Right forelimb (tissue), 1 donor: ENCODE measurements at regions not wholly inside any gene's neighbourhood (a gene's known extent, or its start where the extent isn't known, plus 50 kb on each side); places are given as distances from the start of the nearest gene placed in this dataset.
A peak's percentile ranks its signal among the peaks of the same experiment; 100 is the strongest.

Experiments
- DNase-seq: peaks from one replicate; pipeline ENCODE4 v3.0.0-alpha.2; 2018

DNA sequence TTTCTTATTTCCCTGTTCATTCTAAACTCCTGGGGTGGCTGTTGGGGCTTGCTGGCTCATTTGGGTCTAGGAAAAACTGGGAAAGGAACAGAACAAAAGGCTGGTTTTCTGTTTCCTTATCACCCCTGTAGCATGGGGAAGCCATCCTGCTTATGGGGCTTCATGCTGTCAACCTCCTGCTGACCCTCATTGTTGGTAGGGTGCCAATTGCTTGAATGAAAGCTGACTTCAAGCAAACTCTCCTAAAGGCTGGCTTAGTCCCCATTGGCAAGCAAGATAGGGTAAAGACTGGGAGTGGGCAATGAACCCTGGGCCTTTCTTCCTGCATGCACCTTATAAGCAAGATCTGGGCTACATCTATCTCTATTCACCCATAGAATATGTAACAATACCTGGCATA is 511.6 kb downstream of the DMAC1 start:
- no peak for DNase-seq

DNA sequence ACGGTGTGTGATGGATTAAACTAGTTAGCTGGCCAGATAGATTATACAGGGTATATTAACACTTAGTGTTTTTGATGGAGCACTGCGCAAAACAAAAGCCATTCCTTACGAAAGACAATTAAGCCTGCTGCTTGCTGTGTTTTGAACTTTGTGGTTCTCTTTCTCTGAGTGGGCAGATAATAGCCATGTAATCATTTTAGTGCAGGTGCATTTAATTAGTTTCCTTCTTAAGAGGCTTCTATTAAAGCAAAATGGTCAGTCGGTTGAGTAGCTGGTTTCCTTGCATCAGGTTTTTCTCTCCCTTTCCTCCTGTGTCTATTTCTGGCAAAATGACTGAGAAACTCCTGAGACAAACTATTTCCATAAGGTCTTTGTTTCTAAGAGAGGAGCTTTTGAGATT is 512.5 kb downstream of the DMAC1 start:
- no peak for DNase-seq

DNA sequence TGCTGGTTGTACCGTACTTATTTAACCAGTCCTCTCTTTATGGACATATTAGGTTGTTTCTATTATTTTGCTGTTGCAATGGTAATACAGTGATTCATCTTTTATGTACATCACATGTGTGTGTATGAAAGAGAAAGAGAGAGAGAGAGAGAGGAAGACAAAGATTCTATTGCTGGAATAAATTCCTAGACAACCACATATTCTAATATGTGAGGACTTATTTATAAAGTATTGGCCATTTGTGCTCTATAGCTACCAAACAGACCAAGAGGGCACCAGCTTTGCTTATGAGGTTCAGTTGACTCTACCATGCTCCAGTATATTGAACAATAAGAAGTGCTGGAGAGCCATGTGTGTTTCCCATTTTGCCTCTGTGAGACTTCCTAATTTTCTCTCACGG is 513.5 kb downstream of the DMAC1 start:
- no peak for DNase-seq

DNA sequence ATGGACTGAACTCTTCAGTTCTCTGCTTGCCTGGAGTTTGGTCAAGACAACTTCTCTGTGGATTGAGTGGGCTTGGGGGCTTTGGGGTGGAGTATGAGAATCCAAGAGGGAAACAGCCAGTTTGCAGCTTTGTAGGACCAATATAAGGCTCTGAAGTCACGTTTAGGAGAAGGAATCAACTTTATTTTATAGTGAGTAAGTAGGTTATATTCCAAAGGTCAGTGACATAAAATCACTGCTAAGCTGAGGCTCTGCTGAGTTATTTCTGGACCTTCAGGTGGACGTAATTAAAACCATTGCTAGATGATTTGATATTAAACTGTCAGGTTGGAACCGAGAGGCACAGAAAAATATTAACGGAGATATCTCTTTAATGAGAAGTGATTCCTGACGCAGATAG is 514.4 kb downstream of the DMAC1 start:
- DNase-seq: no peak

DNA sequence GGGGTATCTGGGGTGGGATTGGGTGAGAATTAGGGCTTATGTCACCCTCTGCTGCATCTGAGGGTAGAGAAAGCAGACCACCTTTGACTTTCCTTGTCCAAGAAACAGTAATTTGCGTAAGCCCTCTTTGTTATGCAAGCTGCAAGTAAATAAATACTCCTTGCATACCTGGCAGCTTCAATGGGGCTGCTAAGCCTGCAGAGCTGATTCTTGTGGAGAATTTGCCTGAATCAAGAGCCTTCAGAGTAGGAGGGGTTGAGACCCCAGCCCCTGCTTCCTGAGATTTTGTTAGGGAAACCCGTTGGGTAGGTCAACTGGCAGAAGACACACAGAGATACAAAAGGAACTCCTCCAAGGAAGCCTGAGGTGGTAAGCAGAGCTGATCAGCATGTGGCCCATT is 515.1 kb downstream of the DMAC1 start:
- no peak for DNase-seq

DNA sequence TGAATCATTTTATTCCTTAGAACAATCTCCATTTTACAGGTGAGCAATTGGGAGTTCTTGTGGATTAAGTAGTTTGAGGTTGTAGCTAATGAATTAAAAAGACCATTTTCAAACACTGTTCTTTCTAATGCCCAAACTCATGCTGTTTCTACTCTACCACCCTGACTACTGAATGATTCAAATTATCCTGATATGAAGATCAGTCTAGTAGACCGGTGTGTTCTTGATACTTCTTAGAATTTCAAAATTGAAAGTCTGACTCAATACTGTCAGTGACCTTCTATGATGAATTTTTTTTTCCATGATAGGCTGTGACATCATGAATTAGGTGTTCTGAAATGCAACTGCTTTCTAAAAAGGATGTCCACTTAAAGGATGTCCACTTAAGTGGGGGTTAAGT is 515.5 kb downstream of the DMAC1 start:
- DNase-seq: no peak

DNA sequence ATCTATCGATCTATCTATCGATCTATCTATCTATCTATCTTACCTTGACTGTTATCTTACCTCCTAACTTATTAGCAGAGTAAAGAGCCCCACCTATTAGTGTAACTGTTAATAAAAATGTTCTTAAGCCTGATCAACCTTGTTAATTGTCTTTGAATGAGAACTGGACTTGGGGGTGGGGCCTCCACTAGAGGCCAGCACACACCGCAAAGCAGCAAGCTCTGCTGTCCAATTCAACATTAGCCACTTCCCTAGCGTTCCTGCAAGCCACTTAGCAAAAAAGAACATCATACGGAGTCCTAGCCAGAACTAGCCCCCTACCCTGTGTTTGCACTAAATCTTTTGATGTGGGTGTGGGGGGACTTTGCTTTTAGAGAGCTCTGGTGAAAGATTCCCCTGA is 515.8 kb downstream of the KDM4C start:
- peak; percentile 48 for DNase-seq

DNA sequence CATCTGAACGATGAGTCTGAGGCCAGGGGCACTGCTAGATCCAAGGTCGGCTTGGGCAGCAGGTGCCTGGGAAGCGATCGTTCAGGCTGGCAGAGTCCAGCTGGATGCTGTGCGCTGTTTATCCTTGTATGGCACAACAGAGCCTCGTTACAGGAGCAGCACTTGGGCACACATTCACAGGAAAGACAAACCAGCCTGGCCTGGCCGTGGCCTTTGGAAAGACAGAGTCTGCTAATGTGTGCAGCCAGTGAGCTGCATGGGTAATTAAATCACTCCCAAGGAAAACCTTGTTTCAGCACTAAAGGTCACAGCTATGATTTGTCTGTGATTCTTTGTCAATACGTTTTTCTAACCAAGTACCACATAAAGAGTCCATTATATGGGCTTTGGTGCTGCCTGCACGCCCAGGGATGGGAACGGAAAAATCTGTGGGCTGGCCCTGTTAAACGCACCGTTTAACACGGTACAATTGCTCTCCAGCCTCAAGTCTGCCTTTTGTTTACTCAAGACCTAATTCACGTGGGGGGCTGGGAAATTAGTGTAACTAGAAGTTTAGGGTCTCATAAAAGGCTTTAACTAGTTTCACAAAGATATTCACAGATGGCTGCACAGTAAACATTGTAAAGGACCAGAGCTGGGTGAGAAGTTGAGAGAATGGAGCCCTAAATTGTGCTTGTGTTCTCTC is 509.3 kb downstream of the KDM4C start:
- no peak for DNase-seq

DNA sequence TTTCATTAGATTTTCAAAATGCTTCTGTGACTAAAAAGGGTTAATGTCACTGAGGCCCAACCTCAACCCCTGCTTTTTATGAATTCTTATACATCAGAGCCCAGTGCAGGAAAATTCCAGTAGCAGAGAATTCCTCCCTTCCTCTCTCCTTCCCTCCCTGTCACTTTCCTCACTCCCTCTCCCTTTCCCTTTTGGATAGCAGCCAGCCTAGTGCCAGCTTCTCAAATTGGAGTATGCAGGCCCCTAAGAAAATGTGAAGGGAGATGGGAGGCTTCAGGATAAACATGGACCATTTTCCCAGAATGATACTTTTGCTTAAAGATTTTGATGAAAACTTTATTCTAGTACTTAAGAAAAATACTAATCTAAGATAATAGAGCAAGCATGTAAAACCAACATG is 507.4 kb downstream of the KDM4C start:
- DNase-seq: no peak

DNA sequence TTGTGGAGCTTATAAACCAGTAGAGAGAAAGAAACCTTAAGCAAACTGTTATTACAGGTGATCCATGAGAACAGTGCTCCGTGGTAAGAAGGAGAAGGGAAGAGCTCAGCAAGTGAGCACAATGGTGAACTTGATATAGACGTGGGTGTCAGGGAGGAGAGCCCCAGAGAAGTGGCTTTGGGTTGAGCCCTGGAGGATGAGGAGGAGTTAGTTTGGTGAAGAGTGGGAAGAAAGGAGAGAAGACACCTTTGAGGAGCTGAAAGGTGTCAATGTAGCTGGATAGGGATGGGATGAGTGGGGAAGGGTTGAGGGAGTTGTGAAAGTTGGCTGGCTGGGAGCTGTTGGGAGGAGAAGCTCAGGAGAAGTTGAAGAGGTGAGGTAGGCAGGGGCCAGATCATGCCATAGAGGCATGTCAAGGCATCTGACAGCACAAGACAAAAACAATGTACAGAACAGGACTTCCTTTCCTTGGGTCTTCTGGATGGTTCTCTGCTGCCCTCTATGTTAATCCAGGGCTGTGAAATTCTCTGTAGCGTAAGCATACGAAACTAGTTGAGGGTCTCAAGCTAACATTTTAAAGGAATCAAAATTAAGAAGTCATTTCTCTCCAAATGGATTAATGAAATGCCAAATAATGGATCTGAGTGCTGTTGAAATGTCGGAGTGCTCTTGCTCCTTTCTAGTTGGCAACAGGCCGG is 501.9 kb downstream of the KDM4C start:
- no peak for DNase-seq

DNA sequence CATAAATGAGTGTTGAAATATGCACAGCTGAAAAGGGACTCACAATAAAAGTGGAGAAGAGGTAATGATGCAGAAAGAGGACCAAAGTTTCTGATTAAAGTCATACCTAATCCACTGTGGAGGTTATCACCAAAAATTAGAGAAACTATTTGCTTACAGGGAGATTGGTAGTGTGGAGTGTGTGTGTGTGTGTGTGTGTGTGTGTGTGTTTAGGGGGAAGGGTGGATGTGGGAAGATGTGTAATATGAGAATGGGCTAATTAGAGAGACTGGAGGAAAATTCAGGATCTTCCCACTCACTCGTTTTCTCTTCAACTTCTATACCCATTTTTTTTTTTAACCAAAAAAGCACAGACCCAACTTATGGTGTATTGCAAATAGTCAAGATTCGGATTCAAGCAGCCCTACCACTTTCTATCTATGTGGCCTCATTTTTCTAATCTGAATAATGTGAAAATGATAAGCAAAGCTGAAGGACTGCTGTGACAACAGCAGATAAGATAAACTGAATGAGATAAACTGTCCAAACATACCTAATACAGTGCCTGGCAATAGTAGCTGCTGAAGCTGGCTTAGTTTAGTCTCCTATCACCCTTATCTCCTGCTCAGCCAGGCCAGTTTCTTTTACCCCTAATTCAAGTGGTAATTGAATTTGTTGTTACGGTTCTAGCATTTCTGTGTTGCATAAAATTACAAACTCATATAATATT is 501.1 kb downstream of the KDM4C start:
- no peak for DNase-seq

DNA sequence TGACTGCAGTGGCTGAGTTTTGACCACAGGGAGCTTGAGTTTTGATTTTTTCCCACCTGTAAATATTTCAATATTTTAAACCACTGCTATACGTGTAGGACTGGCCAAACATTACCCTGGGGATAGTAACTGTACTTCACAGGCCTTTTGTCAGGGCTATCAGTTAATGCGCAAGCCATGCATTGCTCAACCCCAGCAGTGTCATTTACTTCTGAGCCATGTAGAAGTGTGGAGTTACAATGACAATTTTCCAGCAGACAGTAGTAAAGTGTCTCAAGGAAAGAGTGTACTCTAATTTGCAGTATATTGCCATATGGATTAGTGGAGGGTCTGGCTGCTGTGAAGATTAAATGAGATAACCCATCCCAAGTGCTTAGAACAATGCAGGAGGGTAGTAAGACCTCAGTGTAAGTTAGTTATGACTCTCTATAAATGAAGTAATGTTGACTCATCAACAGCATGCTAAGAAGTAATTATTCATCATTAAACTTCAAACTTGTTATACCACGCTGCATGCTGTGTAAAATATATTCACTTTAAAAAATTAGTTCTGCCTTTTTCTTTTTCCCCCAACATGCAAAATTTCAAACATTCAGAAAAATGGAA is 489.2 kb downstream of the KDM4C start:
- DNase-seq: no peak

DNA sequence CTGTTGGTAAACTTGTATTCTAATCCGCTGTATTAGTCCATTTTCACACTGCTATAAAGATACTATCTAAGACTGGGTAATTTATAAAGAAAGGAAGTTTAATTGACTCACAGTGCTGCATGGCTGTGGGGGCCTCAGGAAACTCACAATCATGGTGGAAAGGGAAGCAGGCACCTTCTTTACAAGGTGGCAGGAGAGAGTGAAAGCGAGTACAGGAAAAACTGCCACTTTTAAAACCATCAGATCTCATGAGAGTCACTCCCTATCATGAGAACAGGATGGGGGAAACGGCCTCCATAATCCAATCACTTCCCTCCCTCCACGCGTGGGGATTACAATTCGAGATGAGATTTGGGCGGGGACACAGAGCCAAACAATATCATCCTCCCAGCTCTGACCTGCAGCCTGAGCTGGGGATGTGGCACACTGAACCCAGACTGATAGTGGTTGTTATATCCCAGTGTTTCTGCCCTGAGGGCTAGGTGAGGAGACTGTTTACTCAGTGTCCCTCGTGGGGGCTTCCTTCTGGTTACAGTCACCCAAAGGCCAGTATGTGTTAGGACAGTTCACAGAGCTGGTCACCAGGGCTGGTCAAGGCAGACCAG is 488.3 kb downstream of the KDM4C start:
- DNase-seq: no peak

DNA sequence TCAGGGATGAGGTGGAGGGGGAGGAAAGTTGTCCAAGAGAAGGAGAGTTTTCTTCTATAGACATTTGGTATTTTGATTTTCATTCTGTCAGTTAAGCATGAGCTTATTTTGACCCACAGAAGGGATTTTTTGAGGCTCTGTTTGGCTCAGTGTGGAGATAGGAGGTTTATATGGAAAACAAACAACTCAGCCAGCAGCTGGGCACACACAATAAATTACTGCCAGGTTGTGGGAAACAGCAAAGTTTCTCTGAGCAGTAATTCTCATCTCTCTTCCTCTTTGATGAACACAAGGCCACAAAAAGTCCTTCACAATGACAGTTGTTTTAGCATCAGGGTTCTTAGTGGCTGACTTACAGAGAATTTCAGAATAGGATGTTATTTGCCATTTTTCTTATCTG is 486.1 kb downstream of the KDM4C start:
- DNase-seq: no peak

DNA sequence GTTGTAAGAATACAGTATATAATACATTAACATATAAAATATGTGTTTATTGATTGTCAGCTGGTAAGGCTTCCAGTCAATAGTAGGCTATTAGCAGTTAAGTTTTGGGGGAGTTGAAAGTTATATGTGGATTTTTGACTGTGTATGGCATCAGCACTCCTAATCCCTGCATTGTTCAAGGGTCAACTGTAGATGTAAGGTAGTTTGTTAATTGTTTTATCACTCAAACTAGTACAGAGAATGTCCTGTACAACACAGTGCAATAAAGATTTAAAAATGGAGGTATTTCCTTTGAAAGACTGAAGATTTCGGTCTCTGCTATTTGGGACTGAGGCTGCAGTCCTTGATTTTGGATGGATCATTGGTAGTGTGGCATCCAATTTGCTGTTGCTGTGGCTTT is 484.4 kb downstream of the KDM4C start:
- no peak for DNase-seq

DNA sequence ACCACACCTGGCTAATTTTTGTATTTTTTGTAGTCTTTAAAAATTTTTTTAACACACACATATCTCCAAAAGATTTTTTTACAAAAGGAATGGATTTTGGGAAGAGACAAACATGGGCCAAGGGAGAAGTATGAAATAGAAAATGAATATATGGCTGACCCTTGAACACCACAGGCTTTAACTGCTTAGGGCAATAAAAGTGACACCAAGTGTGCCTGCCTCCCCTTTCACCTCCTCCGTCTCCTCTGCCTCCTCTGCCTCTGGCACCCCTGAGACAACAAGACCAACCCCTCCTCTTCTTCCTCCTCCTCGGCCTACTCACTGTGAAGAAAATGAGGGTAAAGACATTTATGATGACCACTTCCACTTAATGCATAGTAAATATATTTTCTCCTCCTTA is 483.9 kb downstream of the KDM4C start:
- DNase-seq: no peak

DNA sequence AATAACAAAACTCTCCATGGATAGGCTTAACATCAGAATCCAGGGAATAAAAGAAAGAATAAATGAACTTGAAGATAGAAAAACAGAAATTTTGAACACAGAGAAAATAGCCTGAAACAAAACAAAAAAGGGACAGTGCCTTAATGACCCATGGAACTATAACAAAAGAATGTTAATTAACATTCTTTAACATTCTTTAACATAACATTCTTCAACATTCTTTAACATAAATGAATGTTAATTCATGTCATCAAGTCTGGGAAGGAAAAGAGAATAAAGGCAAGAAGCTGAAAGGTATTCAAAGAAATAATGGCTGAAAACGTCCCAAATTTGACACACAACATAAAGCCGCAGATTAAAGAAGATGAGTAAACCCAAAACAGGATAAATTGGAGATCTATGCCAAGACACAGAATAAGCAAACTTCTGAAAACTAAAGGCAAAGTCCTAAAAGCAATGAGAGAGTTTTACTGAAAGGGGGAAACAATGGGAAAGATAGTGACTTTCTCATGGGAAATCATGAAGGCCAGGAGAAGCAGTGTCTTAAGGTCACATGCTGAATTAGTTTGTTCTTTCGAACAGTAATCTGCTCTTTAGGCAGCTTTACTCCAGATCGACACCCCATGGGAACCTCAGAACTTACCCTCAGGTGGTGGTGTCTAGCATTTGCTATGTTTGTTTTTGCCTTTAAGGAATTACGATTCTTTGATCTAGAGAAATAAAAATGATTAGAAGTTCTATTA is 483.0 kb downstream of the KDM4C start:
- no peak for DNase-seq

DNA sequence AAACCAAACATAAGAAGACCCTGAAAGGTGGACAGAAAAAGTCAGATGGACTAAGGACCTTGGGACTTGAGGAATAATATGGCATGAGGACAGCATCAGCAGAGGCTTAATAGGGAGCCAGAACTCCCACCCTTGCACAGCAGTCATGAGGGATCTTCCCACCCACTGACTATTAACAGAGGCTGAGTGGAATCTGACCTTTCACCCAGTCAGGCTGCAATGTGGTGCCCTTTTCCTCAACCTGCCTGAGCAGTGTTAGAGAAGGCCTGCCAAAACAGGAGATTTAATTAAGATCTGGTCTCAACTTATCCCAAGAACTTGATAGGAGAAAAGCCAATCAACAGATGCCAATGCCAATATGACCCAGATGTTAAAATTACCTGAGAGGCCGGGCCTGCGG is 481.9 kb downstream of the KDM4C start:
- DNase-seq: no peak

DNA sequence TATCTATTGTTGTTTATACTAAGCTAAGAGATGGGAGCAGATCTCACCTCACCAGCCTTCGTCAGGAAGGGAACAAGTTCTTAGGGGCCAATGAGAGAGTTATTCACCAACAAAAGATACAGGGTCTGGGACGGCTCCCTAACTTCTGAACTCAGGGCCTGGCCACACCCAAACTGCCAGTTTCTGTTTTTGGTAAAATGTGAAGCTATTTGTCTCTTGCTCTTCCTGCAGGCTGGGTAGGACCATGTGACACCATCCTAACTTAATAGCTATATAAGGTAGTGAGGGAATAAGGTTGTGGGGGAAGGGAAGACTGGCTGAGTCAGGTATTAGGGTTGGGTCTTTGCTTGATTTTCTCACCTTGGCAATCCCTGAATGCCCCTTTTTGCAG is 480.5 kb downstream of the KDM4C start:
- no peak for DNase-seq

DNA sequence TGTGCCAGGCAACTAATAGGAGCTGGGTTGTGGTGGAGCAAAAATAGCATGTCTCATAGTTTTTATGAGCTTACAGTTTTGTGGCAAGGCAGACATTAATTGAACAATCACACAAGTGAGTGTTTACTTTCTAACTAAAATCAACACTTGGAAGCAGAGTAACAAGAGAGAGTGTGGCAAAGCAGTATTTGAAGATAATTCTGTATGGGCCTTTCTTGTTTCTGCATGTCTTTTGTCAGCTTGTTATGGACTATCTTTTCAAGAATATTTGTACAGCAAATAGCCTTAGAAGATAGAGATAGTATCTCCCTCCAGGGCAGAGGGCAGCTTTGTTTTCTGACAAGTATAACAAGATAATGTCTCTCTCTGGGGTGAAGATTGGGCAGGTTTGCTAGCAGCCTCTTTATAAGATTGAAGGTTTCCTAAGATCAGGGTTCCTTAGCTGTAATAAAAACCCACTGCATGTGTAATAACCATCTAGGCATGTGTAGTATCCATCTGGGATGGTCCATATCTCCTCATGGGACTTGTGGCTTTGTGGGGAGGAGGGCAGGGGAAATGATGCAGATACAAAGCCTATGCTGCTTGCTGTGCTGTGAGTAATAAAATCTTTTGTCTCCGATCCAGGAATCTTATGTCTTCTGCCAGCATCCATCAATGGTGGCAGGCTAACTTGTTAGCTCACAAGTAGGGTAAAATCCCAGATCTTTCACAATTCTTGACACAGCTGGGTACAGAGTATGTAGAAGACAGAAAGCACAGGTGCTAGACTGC is 479.9 kb downstream of the KDM4C start:
- no peak for DNase-seq

DNA sequence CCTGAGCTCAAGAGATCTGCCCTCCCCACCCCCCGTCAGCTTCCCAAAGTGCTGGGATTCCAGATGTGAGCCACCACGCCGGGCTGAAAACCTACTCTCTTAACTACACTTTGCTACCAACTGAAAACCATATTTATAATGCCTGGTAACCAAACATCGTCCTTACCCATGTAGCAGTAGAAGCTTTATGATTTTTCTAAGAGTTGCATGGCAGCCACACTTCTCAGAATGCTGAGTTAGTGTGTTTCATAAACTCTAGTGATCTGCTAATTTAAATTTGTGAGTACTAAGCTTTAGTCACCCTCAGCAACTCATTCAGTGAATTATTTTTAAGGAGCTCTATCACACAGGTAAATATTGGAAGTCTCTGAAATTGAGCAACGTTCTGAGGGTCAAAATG is 478.4 kb downstream of the KDM4C start:
- no peak for DNase-seq

DNA sequence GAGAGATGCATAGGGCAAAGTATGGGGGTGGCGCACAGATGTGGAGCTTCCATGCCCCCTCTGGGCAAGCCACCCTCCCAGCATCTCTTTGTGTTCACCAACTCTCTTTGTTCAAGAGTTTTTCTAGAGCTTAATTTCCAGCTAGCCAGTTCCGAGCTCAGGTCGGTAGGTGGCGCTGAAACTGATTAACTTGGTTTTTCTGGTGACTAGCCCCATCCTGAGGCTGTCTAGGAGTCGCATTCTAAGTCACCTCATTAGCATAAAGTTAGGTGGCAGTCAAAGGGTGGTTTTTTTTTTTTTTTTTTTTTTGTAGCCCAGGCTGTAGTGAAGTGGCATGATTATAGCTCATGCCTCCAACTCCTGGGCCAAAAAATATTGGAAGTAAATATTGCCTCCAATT is 476.4 kb downstream of the KDM4C start:
- DNase-seq: no peak
